Panc1 (cell line): ENCODE measurements at regions not wholly inside any gene's neighbourhood (a gene's known extent, or its start where the extent isn't known, plus 50 kb on each side); places are given as distances from the start of the nearest gene placed in this dataset.

Experiments used
- ATAC-seq: fragments of 200-7000 bp; cut with Tn5 transposase; 2 replicates; pipeline ENCODE4 v1.9.1; 2020; ENCODE audit warnings: mild to moderate bottlenecking, moderate library complexity
- BruUV-seq: library from RNA; stranded (reverse); fragments of 400-500 nt; replicated peaks from 2 replicates; lab custom pipeline; 2021; lab: Mats Ljungman, UMichigan
- CTCF ChIA-PET: fragments of 300-600 bp; sonication (Branson Sonifier 250); formaldehyde crosslinking; loops from one replicate; lab custom pipeline; 2022; ENCODE audit warnings: antibody characterized with exemption; lab: Charles Lee
- POLR2A ChIA-PET: fragments of 300-600 bp; sonication (Branson Sonifier 250); formaldehyde crosslinking; loops from one replicate; lab custom pipeline; 2022; ENCODE audit warnings: antibody characterized with exemption; lab: Charles Lee
- DNase-seq: peaks from one replicate; pipeline ENCODE4 v3.0.0-alpha.2; 2010; ENCODE audit warnings: low read depth, low spot score
- H3K27ac ChIP-seq: 2 replicates; pipeline ENCODE4 v1.5.1; 2011; ENCODE audit warnings: mild to moderate bottlenecking, low read length, inconsistent platforms
- H3K27me3 ChIP-seq: fragments of 200-500 bp; sonication (Bioruptor generic); 2 replicates; pipeline ENCODE4 v1.6.0; 2014; ENCODE audit warnings: low read length, inconsistent platforms; ENCODE audit not compliant: control insufficient read depth, insufficient read depth
- H3K36me3 ChIP-seq: fragments of 200-500 bp; sonication (Bioruptor generic); 2 replicates; pipeline ENCODE4 v1.5.1; 2014; ENCODE audit warnings: inconsistent platforms, mild to moderate bottlenecking, low read length, moderate library complexity; ENCODE audit not compliant: control insufficient read depth, insufficient read depth
- H3K4me1 ChIP-seq: 2 replicates; pipeline ENCODE4 v1.5.1; 2011; ENCODE audit warnings: inconsistent platforms, mild to moderate bottlenecking, low read length, moderate library complexity; ENCODE audit not compliant: control insufficient read depth, insufficient read depth
- H3K4me3 ChIP-seq, 2 experiments: 2 replicates each; pipeline ENCODE4 v1.5.1; 2011 to 2012; ENCODE audit warnings: low read depth in 2 of 2, low read length in 2 of 2, mild to moderate bottlenecking in 2 of 2, inconsistent platforms in 1 of 2, moderate library complexity in 1 of 2
- H3K9me3 ChIP-seq: fragments of 200-500 bp; sonication (Bioruptor generic); 2 replicates; pipeline ENCODE4 v1.5.1; 2014; ENCODE audit warnings: low read depth, mild to moderate bottlenecking, inconsistent platforms, low read length, moderate library complexity; ENCODE audit not compliant: control insufficient read depth, insufficient read depth
- CTCF ChIP-seq: fragments of 450-650 bp; IDR thresholded peaks from 2 replicates; pipeline ENCODE4 v1.5.1; 2017; ENCODE audit warnings: mild to moderate bottlenecking
- POLR2AphosphoS5 ChIP-seq: IDR thresholded peaks from 2 replicates; pipeline ENCODE4 v1.6.1; 2012; ENCODE audit warnings: mild to moderate bottlenecking, low read depth, low read length, moderate library complexity
- SIN3A ChIP-seq: IDR thresholded peaks from 2 replicates; pipeline ENCODE4 v1.6.1; 2012; ENCODE audit warnings: low read depth, mild to moderate bottlenecking, low read length, moderate library complexity, borderline replicate concordance; ENCODE audit not compliant: insufficient read depth
- TCF7L2 ChIP-seq: IDR thresholded peaks from 2 replicates; pipeline ENCODE4 v1.6.1; 2011; ENCODE audit warnings: mild to moderate bottlenecking, low read depth, low read length, inconsistent platforms
- in situ Hi-C: cut with HindIII; loops from 2 replicates; pipeline ENCODE4 v1.10.0; 2016; ENCODE audit warnings: low sequenced_read_pairs, low pct_unique_long_range_greater_than_20kb
- intact Hi-C: fragments of 100-400 bp; cut with micrococcal nuclease; formaldehyde crosslinking; loops from one replicate; pipeline ENCODE4 v1.10.0; 2022; ENCODE audit not compliant: unreplicated experiment
- TF ChIP-seq, protein P1 (sequence below), 2 experiments: IDR thresholded peaks; 2 replicates each; pipeline ENCODE4 v1.6.1; 2011 to 2012; ENCODE audit warnings: low read depth in 2 of 2, control low read depth in 1 of 2, low read length in 1 of 2, mild to moderate bottlenecking in 1 of 2, moderate library complexity in 1 of 2; ENCODE audit not compliant: insufficient read depth in 1 of 2

GRCh38 chr1:98355656-98356383, 305.7 kb upstream of the SNX7 start:
- in situ Hi-C loops = no loop called here
- no TSS peak for BruUV-seq
- no peaks in the 10 kb centered on the region for H3K27me3 ChIP-seq
- H3K36me3 ChIP-seq = no peaks in the 10 kb centered on the region
- no peaks in the 10 kb centered on the region for H3K4me1 ChIP-seq
- no peak overlapping the region for H3K27ac ChIP-seq
- H3K9me3 ChIP-seq = no peaks in the 10 kb centered on the region
- ChIA-PET CTCF (no interaction called here), POLR2A (no interaction called here)
- DNase-seq = no peak
- ATAC-seq = no peak
- TF ChIP-seq SIN3A = no peak
- TF ChIP-seq POLR2AphosphoS5 = no peak
- TF ChIP-seq CTCF = no peak
- TF ChIP-seq, protein P1, sequence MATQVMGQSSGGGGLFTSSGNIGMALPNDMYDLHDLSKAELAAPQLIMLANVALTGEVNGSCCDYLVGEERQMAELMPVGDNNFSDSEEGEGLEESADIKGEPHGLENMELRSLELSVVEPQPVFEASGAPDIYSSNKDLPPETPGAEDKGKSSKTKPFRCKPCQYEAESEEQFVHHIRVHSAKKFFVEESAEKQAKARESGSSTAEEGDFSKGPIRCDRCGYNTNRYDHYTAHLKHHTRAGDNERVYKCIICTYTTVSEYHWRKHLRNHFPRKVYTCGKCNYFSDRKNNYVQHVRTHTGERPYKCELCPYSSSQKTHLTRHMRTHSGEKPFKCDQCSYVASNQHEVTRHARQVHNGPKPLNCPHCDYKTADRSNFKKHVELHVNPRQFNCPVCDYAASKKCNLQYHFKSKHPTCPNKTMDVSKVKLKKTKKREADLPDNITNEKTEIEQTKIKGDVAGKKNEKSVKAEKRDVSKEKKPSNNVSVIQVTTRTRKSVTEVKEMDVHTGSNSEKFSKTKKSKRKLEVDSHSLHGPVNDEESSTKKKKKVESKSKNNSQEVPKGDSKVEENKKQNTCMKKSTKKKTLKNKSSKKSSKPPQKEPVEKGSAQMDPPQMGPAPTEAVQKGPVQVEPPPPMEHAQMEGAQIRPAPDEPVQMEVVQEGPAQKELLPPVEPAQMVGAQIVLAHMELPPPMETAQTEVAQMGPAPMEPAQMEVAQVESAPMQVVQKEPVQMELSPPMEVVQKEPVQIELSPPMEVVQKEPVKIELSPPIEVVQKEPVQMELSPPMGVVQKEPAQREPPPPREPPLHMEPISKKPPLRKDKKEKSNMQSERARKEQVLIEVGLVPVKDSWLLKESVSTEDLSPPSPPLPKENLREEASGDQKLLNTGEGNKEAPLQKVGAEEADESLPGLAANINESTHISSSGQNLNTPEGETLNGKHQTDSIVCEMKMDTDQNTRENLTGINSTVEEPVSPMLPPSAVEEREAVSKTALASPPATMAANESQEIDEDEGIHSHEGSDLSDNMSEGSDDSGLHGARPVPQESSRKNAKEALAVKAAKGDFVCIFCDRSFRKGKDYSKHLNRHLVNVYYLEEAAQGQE (IDR thresholded peaks at IDR 0.05; ENCODE audit: insufficient read depth in 1 of 2, low read depth in 2 of 2, low read length in 1 of 2) = no peak
- TF ChIP-seq TCF7L2 = no peak
- intact Hi-C loops = no loop called here
- no peak overlapping the region for H3K4me3 ChIP-seq

GRCh38 chr1:98352378-98352777, 309.1 kb upstream of the SNX7 start:
- ChIA-PET CTCF (no interaction called here), POLR2A (no interaction called here)
- H3K27me3 ChIP-seq = no peaks in the 10 kb centered on the region
- ATAC-seq (no peak), DNase-seq (no peak)
- no TSS peak for BruUV-seq
- intact Hi-C loops = no loop called here
- no peak overlapping the region for H3K4me3 ChIP-seq
- no peaks in the 10 kb centered on the region for H3K9me3 ChIP-seq
- no peaks in the 10 kb centered on the region for H3K36me3 ChIP-seq
- no peaks in the 10 kb centered on the region for H3K4me1 ChIP-seq
- no peak overlapping the region for H3K27ac ChIP-seq
- in situ Hi-C loops = no loop called here
- TF ChIP-seq SIN3A (no peak), CTCF (no peak), TCF7L2 (no peak), POLR2AphosphoS5 (no peak)
- TF ChIP-seq, protein P1 (IDR thresholded peaks at IDR 0.05; ENCODE audit: insufficient read depth in 1 of 2, low read depth in 2 of 2, low read length in 1 of 2) = no peak
